HepG2 (cell line): ENCODE measurements at regions not wholly inside any gene's neighbourhood (a gene's known extent, or its start where the extent isn't known, plus 50 kb on each side); places are given as distances from the start of the nearest gene placed in this dataset.

ENCODE experiments used
- ATAC-seq: fragments of 200-7000 bp; cut with Tn5 transposase; 3 replicates; pipeline ENCODE4 v1.9.1; 2020; ENCODE audit warnings: mild to moderate bottlenecking, moderate library complexity
- BruUV-seq: library from RNA; stranded (reverse); fragments of 400-500 nt; replicated peaks from 2 replicates; lab custom pipeline; 2021; lab: Mats Ljungman, UMichigan
- CTCF ChIA-PET: fragments of 300-600 bp; formaldehyde crosslinking; extraction: SDS; loops from one replicate; lab custom pipeline; 2021; ENCODE audit warnings: low total read pairs, inconsistent platforms, low intra/inter-chr PET ratio; lab: Yijun Ruan, JAX
- POLR2A ChIA-PET: fragments of 350-600 bp; sonication (Branson Sonifier 250); formaldehyde crosslinking; loops from one replicate; lab custom pipeline; 2020; ENCODE audit warnings: antibody characterized with exemption, inconsistent platforms; lab: Yijun Ruan, JAX
- DNase-seq: peaks from one replicate; pipeline ENCODE4 v3.0.0-alpha.2; 2015; ENCODE audit warnings: low spot score
- FAIRE-seq: peaks from 3 replicates; lab custom pipeline; 2011; peaks lifted over from hg19 to GRCh38; lab: Jason Lieb, UNC
- H2AFZ ChIP-seq: one replicate; pipeline ENCODE4 v1.6.1; 2011; ENCODE audit warnings: low read length, inconsistent platforms
- H3K27ac ChIP-seq: fragments of 300-600 bp; 3 replicates; pipeline ENCODE4 v1.8.0; 2011; ENCODE audit warnings: mixed run types, mild to moderate bottlenecking, mixed read lengths, low read length, inconsistent platforms; ENCODE audit not compliant: insufficient read depth; ENCODE audit errors: extremely low read length
- H3K27me3 ChIP-seq, 2 experiments: fragments of 200-600 bp in 1 of 2; 2 replicates in 1 of 2; 3 replicates in 1 of 2; pipeline versions ENCODE4 v1.6.0 to v1.8.0; 2011; ENCODE audit warnings: low read length in 2 of 2, mild to moderate bottlenecking in 2 of 2, moderate library complexity in 2 of 2, inconsistent platforms in 1 of 2; ENCODE audit not compliant: insufficient read depth in 2 of 2, control insufficient read depth in 1 of 2
- H3K36me3 ChIP-seq, 2 experiments: fragments of 200-600 bp in 1 of 2; replicated peaks in 1 of 2; 2 replicates in 1 of 2; 3 replicates in 1 of 2; pipeline versions ENCODE4 v1.5.1 to v1.8.0; 2011; ENCODE audit warnings: low read length in 2 of 2, inconsistent platforms in 1 of 2; ENCODE audit not compliant: insufficient read depth in 2 of 2, control insufficient read depth in 1 of 2
- H3K4me1 ChIP-seq: 2 replicates; pipeline ENCODE4 v1.5.1; 2012; ENCODE audit warnings: low read length, inconsistent platforms; ENCODE audit not compliant: insufficient read depth
- H3K4me2 ChIP-seq: 2 replicates; pipeline ENCODE4 v1.6.0; 2011; ENCODE audit warnings: low read depth, low read length, inconsistent platforms
- H3K4me3 ChIP-seq, 3 experiments: fragments of 200-600 bp in 1 of 3; sonication (generic), shearing (Covaris generic) in 1 of 3; replicated peaks in 1 of 3; 2 replicates each; pipeline ENCODE4 v1.5.1; 2011 to 2016; ENCODE audit warnings: low read length in 3 of 3, inconsistent platforms in 2 of 3, low read depth in 2 of 3, mild to moderate bottlenecking in 2 of 3, control low read depth in 1 of 3, mixed read lengths in 1 of 3; ENCODE audit not compliant: insufficient read depth in 1 of 3
- H3K79me2 ChIP-seq: one replicate; pipeline ENCODE4 v1.6.1; 2011; ENCODE audit warnings: low read length, inconsistent platforms; ENCODE audit not compliant: insufficient read depth
- H3K9ac ChIP-seq: 2 replicates; pipeline ENCODE4 v1.6.0; 2011; ENCODE audit warnings: mild to moderate bottlenecking, low read depth, low read length, inconsistent platforms; ENCODE audit not compliant: insufficient read depth
- H3K9me3 ChIP-seq: 2 replicates; pipeline ENCODE4 v1.5.1; 2012; ENCODE audit warnings: mild to moderate bottlenecking, low read length
- H4K20me1 ChIP-seq: 2 replicates; pipeline ENCODE4 v1.6.0; 2011; ENCODE audit warnings: inconsistent platforms, mild to moderate bottlenecking, low read length, moderate library complexity; ENCODE audit not compliant: insufficient read depth
- DNMT1 ChIP-seq: sonication (generic); formaldehyde crosslinking; IDR thresholded peaks from 2 replicates; pipeline ENCODE4 v1.5.1; 2020; ENCODE audit warnings: mild to moderate bottlenecking, missing genetic modification reagents
- KDM3A ChIP-seq: IDR thresholded peaks from 2 replicates; pipeline ENCODE4 v1.6.1; 2018; ENCODE audit warnings: low read depth, missing compliant biosample characterization
- KMT2B ChIP-seq: IDR thresholded peaks from 2 replicates; pipeline ENCODE4 v1.6.1; 2016; ENCODE audit warnings: missing genetic modification reagents, missing compliant biosample characterization
- NFE2 ChIP-seq: sonication (generic); formaldehyde crosslinking; IDR thresholded peaks from 2 replicates; pipeline ENCODE4 v1.4.0; 2020; ENCODE audit warnings: missing genetic modification reagents
- NRL ChIP-seq: sonication (generic); formaldehyde crosslinking; IDR thresholded peaks from 2 replicates; pipeline ENCODE4 v1.5.0; 2020; ENCODE audit warnings: missing genetic modification reagents, mild to moderate bottlenecking, moderate library complexity, borderline replicate concordance
- RARA ChIP-seq: IDR thresholded peaks from 2 replicates; pipeline ENCODE4 v1.6.1; 2016; ENCODE audit warnings: missing genetic modification reagents, missing compliant biosample characterization
- REL ChIP-seq: sonication (generic); formaldehyde crosslinking; conservative IDR thresholded peaks from 2 replicates; pipeline ENCODE4 v1.8.0; 2022; ENCODE audit warnings: mild to moderate bottlenecking, missing genetic modification reagents, moderate library complexity
- REPIN1 ChIP-seq: sonication (generic); formaldehyde crosslinking; IDR thresholded peaks from 2 replicates; pipeline ENCODE4 v1.8.0; 2022; ENCODE audit warnings: missing genetic modification reagents, low read depth, mild to moderate bottlenecking, borderline replicate concordance
- SMARCE1 ChIP-seq: fragments of 450-650 bp; IDR thresholded peaks from 2 replicates; pipeline ENCODE4 v1.6.1; 2017; ENCODE audit warnings: borderline replicate concordance
- ZBTB3 ChIP-seq: sonication (generic); formaldehyde crosslinking; IDR thresholded peaks from 2 replicates; pipeline ENCODE4 v1.4.0; 2020; ENCODE audit warnings: low read depth, mild to moderate bottlenecking, moderate library complexity, missing genetic modification reagents, borderline replicate concordance
- ZNF121 ChIP-seq: sonication (generic); formaldehyde crosslinking; IDR thresholded peaks from 2 replicates; pipeline ENCODE4 v1.5.0; 2020; ENCODE audit warnings: mild to moderate bottlenecking, missing genetic modification reagents
- ZNF382 ChIP-seq: sonication (generic); formaldehyde crosslinking; IDR thresholded peaks from 2 replicates; pipeline ENCODE4 v1.5.0; 2020; ENCODE audit warnings: missing genetic modification reagents, mild to moderate bottlenecking, borderline replicate concordance
- ZNF550 ChIP-seq: sonication (generic); formaldehyde crosslinking; IDR thresholded peaks from 2 replicates; pipeline ENCODE4 v1.4.0; 2020; ENCODE audit warnings: mild to moderate bottlenecking, missing genetic modification reagents, borderline replicate concordance
- ZNF558 ChIP-seq: sonication (generic); formaldehyde crosslinking; IDR thresholded peaks from 2 replicates; pipeline ENCODE4 v1.9.0; 2022; ENCODE audit warnings: mild to moderate bottlenecking, missing genetic modification reagents, borderline replicate concordance
- ZNF605 ChIP-seq: sonication (generic); formaldehyde crosslinking; IDR thresholded peaks from 2 replicates; pipeline ENCODE4 v1.8.0; 2022; ENCODE audit warnings: mild to moderate bottlenecking, missing genetic modification reagents
- ZNF850 ChIP-seq: sonication (generic); formaldehyde crosslinking; conservative IDR thresholded peaks from 2 replicates; pipeline ENCODE4 v1.9.0; 2021; ENCODE audit warnings: mild to moderate bottlenecking, missing genetic modification reagents
- ZSCAN29 ChIP-seq: sonication (generic); formaldehyde crosslinking; conservative IDR thresholded peaks from 2 replicates; pipeline ENCODE4 v1.4.0; 2020; ENCODE audit warnings: mild to moderate bottlenecking, missing genetic modification reagents
- WGBS: methylation state at CpG from one replicate; pipeline ENCODE4 v1.1.6; 2017; ENCODE audit warnings: low lambda C conversion rate; 5-methylcytosine and 5-hydroxymethylcytosine counted together
- in situ Hi-C: cut with HindIII; loops from 2 replicates; pipeline ENCODE4 v1.10.0; 2017; ENCODE audit warnings: low pct_unique_long_range_greater_than_20kb; ENCODE audit not compliant: extremely low pct_ligation_motif_present
- intact Hi-C: fragments of 100-400 bp; cut with micrococcal nuclease; formaldehyde crosslinking; loops from one replicate; pipeline ENCODE4 v1.10.0; 2022; ENCODE audit not compliant: unreplicated experiment

DNA sequence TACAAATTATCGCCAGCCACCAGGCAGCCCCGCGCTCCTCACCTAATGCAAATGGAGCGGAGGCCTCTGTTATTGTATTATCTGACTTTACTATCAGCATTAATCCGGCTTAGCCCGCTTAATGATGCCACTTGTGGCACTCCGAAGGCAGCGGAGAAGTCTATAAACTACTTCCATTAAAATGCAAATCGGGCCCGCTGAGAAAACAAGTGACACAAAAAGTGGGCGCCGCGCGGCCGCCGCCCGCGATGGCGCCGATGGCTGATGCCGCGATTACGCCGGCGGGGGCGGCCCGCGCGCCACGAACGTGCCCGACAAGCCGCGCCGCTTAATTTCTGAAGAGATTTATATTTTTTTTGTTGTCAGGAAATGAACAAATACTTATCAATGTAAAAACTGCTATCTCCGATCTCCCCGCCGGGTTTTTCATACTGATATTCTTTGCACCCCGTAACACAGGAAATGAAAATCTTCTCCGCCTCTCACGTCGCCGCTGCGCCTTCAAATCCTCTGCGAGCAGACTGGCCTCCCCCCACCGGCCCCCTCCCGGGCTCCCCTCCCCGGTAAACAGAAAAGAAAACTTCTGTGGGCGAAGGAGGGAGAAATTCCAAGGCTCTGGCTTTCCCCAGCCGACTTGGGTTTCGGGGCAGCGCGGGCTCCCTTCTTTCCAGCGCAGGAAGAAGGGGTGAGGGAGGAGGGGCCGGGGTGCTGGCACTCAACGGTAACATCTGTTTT is 221.8 kb downstream of the INSIG2 start:
- BruUV-seq = no TSS peak
- H3K9me3 ChIP-seq = no peaks in the 10 kb centered on the region
- H4K20me1 ChIP-seq = no peaks in the 10 kb centered on the region
- CTCF ChIA-PET = no interaction called here
- H3K9ac ChIP-seq = no peak overlapping the region
- DNase-seq = no peak
- ATAC-seq = no peak
- intact Hi-C loops (no loop called here), in situ Hi-C loops (no loop called here)
- H3K36me3 ChIP-seq = no peaks in the 10 kb centered on the region
- TF ChIP-seq ZNF382 (CRISPR knock-in tag) = no peak
- H3K27ac ChIP-seq = no peak overlapping the region
- no peak overlapping the region for H2AFZ ChIP-seq
- H3K4me2 ChIP-seq = no peak overlapping the region
- H3K79me2 ChIP-seq = no peaks in the 10 kb centered on the region
- FAIRE-seq = no peak
- H3K4me3 ChIP-seq = no peak overlapping the region
- 80% methylated on average over 56 of the region's 56 CpGs for WGBS
- no peaks in the 10 kb centered on the region for H3K4me1 ChIP-seq
- no peaks in the 10 kb centered on the region for H3K27me3 ChIP-seq
- POLR2A ChIA-PET = no interaction called here

DNA sequence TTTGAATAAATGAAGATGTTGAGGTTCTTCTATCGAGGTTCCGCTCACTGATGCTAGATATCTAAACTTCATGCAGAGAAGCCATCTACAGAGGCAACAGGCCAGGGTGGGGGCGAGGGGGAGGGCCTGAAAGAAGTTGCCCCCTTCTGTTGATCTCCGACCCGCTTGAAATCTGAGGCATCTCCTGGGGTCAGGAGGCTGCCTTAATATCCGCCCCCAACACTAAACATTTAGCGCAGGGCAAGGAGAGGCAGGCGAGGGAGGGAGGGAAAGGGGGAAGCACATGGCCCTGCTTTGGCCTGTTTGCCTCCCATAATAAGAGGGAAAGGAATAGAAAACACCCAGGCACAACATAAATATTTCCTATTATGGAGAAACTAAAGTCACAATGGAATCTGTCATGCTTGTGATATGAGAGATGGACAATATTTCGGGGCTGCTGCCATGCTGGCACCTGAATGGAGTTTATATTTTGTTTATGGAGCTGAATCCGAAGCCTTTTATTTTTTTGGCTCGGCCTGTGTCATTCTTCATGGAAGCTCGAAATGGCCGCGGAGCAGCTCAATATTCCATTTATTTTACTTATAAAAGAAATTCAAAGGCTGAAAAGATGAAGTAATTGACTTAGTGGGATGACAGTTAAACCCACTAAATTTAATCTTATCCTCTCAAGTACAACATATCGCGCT is 221.1 kb downstream of the INSIG2 start:
- Histone ChIP-seq H3K79me2 (no peaks in the 10 kb centered on the region), H3K27me3 (no peaks in the 10 kb centered on the region), H2AFZ (no peak overlapping the region), H3K4me2 (no peak overlapping the region), H3K9ac (no peak overlapping the region), H4K20me1 (no peaks in the 10 kb centered on the region), H3K36me3 (no peaks in the 10 kb centered on the region), H3K27ac (no peak overlapping the region), H3K4me1 (no peaks in the 10 kb centered on the region), H3K4me3 (no peak overlapping the region), H3K9me3 (no peaks in the 10 kb centered on the region)
- ATAC-seq = no peak
- intact Hi-C loops (no loop called here), in situ Hi-C loops (no loop called here)
- BruUV-seq = no TSS peak
- TF ChIP-seq ZNF550 (CRISPR knock-in tag) = no peak
- TF ChIP-seq NFE2 (CRISPR knock-in tag) = no peak
- no peak for TF ChIP-seq DNMT1 (CRISPR knock-in tag)
- TF ChIP-seq ZSCAN29 (CRISPR knock-in tag) = no peak
- no peak for TF ChIP-seq RARA (CRISPR knock-in tag)
- no peak for TF ChIP-seq KDM3A (CRISPR knock-in tag)
- no peak for TF ChIP-seq NRL (CRISPR knock-in tag)
- TF ChIP-seq ZBTB3 = no peak
- TF ChIP-seq ZNF850 (CRISPR knock-in tag) = no peak
- no peak for TF ChIP-seq REL (CRISPR knock-in tag)
- TF ChIP-seq SMARCE1 = no peak
- no peak for TF ChIP-seq KMT2B (CRISPR knock-in tag)
- TF ChIP-seq REPIN1 (CRISPR knock-in tag) = no peak
- no peak for TF ChIP-seq ZNF605 (CRISPR knock-in tag)
- TF ChIP-seq ZNF558 (CRISPR knock-in tag) = no peak
- no peak for TF ChIP-seq ZNF121 (CRISPR knock-in tag)
- CTCF ChIA-PET = no interaction called here
- no peak for FAIRE-seq
- POLR2A ChIA-PET = no interaction called here
- DNase-seq = no peak
- 61% methylated on average over 16 of the region's 16 CpGs for WGBS
